Testis (tissue), 2 donors: ENCODE measurements at regions not wholly inside any gene's neighbourhood (a gene's known extent, or its start where the extent isn't known, plus 50 kb on each side); places are given as distances from the start of the nearest gene placed in this dataset.

Source experiments
- DNase-seq: peaks from one replicate; pipeline ENCODE4 v3.0.0-alpha.2; 2019
- H3K27ac ChIP-seq, 2 donors: fragments of 200-600 bp; sonication (generic); one replicate each; pipeline ENCODE4 v1.5.1; 2019
- H3K27me3 ChIP-seq: fragments of 200-600 bp; sonication (generic); one replicate; pipeline ENCODE4 v1.5.1; 2019
- H3K36me3 ChIP-seq: fragments of 200-600 bp; sonication (generic); one replicate; pipeline ENCODE4 v1.5.1; 2017; ENCODE audit warnings: low read depth; ENCODE audit errors: missing control alignments
- H3K4me1 ChIP-seq: fragments of 200-600 bp; sonication (generic); one replicate; pipeline ENCODE4 v1.5.1; 2019
- H3K4me3 ChIP-seq, 2 donors: fragments of 200-600 bp; sonication (generic); one replicate each; pipeline ENCODE4 v1.5.1; 2017 to 2019
- H3K9me3 ChIP-seq: fragments of 200-600 bp; sonication (generic); one replicate; pipeline ENCODE4 v1.5.1; 2017
- POLR2A ChIP-seq: fragments of 450-650 bp; IDR thresholded peaks from one replicate; pipeline ENCODE4 v1.6.1; 2017; ENCODE audit warnings: antibody characterized with exemption, mild to moderate bottlenecking, moderate library complexity
- WGBS, 2 donors: methylation state at CpG; one replicate each; pipeline ENCODE4 v1.1.5; 2018; 5-methylcytosine and 5-hydroxymethylcytosine counted together
- intact Hi-C: fragments of 100-400 bp; cut with DNase I; formaldehyde crosslinking; loops from one replicate; pipeline ENCODE4 v1.15.1; 2023; ENCODE audit warnings: low total_unique reads
- TF ChIP-seq, protein P1 (sequence below), 3 experiments: fragments of 450-650 bp in 2 of 3; fragments of 200-600 bp in 1 of 3; sonication (generic) in 1 of 3; IDR thresholded peaks; one replicate each; pipeline ENCODE4 v1.5.1; 2016 to 2019; ENCODE audit warnings: antibody characterized with exemption in 3 of 3, mild to moderate bottlenecking in 2 of 3, moderate library complexity in 1 of 3

DNA sequence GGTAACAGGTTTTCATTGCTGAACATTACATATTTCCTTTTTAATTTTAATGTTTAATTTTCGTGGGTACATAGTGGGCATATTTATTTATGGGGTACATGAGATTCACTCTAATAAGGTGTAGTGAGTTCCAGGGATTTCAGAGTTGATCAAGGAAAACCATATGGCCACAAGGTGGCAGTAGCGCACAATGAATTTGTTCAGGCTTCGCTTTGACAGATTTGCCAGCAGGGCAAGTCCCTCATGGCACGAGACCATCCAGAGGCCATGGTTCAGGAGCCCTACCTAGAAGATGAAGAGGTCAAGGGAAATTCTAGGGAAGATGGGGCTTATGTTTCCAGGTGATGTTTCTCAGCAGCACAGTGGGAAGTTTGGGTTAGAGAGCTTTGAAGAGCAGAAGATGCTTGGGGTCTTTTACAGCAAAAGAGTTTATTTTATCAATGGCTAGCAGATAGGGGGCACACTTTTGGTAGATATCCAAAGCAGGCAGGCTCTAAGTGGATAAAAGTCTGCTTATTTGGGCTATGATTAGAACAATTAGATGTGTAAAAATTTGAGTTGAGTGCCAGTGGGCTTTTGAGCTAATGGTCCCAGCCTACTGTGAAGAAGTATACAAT is 1004.4 kb downstream of the AACS start:
- Histone ChIP-seq H3K9me3 (no peaks in the 10 kb centered on the region), H3K36me3 (no peaks in the 10 kb centered on the region), H3K27ac (no peak overlapping the region), H3K4me1 (no peaks in the 10 kb centered on the region), H3K4me3 (no peak overlapping the region), H3K27me3 (no peaks in the 10 kb centered on the region)
- peak; percentile 86 for DNase-seq
- no peak for TF ChIP-seq POLR2A
- TF ChIP-seq, protein P1, sequence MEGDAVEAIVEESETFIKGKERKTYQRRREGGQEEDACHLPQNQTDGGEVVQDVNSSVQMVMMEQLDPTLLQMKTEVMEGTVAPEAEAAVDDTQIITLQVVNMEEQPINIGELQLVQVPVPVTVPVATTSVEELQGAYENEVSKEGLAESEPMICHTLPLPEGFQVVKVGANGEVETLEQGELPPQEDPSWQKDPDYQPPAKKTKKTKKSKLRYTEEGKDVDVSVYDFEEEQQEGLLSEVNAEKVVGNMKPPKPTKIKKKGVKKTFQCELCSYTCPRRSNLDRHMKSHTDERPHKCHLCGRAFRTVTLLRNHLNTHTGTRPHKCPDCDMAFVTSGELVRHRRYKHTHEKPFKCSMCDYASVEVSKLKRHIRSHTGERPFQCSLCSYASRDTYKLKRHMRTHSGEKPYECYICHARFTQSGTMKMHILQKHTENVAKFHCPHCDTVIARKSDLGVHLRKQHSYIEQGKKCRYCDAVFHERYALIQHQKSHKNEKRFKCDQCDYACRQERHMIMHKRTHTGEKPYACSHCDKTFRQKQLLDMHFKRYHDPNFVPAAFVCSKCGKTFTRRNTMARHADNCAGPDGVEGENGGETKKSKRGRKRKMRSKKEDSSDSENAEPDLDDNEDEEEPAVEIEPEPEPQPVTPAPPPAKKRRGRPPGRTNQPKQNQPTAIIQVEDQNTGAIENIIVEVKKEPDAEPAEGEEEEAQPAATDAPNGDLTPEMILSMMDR (IDR thresholded peaks at IDR 0.05), result peak; percentile 52 to 68 (median 57)
- intact Hi-C loops, result no loop called here
- WGBS, 2 donors, result 30 to 39% methylated on average over 4 of the region's 4 CpGs

DNA sequence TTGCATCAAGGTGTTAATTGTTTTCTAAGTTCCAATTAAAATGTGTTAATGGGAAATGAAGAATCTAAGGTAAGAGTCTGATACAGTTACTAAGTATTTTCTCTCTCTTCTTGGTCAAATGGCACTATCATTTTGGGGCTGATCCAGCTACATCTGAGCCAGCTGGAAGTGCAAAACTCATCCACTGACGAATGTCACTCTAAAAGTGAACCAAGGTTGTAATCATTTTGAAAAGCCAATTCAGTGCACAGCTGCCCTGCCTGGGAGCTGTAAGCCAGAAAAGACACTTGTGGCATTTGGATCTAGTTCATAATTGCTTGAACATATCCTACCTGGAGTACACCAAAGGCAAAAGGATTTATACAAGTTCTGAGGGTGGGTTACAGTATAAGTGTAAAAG is 1011.3 kb downstream of the AACS start:
- intact Hi-C loops, result no loop called here
- Histone ChIP-seq H3K4me3 (no peak overlapping the region), H3K9me3 (no peaks in the 10 kb centered on the region), H3K27me3 (no peaks in the 10 kb centered on the region), H3K4me1 (no peaks in the 10 kb centered on the region), H3K27ac (no peak overlapping the region), H3K36me3 (no peaks in the 10 kb centered on the region)
- 59 to 71% methylated on average over 1 of the region's 1 CpG for WGBS, 2 donors
- TF ChIP-seq, protein P1 (IDR thresholded peaks at IDR 0.05), result no peak
- no peak for TF ChIP-seq POLR2A
- DNase-seq, result no peak

DNA sequence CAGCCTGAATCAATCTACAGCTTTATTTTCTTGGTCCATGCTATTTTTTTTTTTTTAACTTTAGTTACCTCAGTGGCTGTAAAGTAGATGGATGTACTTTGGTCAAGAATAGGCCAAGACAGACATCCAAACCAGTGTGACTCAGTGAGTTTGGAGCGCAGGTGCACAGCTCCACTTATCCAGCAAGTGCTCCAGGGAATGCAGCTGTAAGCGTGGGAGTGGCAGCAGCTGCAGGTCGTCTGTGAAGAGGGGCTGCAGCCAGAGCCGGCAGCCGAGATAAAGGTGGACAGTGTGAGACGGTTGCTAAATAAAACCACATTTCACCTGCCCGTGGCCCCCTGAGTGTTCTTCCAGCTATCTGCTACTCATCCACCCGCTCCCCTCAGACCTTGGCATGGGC is 1018.7 kb downstream of the AACS start:
- Histone ChIP-seq H3K4me3 (no peak overlapping the region), H3K27ac (no peak overlapping the region), H3K4me1 (no peaks in the 10 kb centered on the region), H3K27me3 (no peaks in the 10 kb centered on the region), H3K36me3 (no peaks in the 10 kb centered on the region), H3K9me3 (no peaks in the 10 kb centered on the region)
- WGBS, 2 donors, result 64 to 69% methylated on average over 8 of the region's 8 CpGs
- TF ChIP-seq, protein P1 (IDR thresholded peaks at IDR 0.05), result no peak
- no peak for TF ChIP-seq POLR2A
- intact Hi-C loops, result no loop called here
- no peak for DNase-seq

DNA sequence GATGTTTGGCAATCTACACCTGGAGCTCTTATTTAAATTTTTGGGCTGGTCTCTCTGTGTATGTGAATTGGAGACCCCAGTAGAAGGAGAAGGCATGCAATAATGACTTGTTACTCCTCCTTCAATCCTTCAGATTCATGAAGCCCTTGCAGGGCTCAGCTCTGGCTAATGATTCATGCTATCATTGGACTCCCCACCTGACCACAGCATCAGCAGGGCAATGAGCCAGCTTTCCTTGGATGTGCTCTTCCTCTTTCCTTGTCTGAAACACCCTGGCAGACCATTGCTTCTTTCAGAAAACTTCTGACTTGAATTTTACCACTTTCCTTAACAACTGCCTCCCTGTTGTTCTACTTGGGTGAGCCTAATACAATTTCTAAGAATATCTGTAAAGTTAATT is 1019.2 kb downstream of the AACS start:
- no peaks in the 10 kb centered on the region for H3K4me1 ChIP-seq
- intact Hi-C loops, result no loop called here
- H3K4me3 ChIP-seq, result no peak overlapping the region
- H3K9me3 ChIP-seq, result no peaks in the 10 kb centered on the region
- H3K27me3 ChIP-seq, result no peaks in the 10 kb centered on the region
- no peak for DNase-seq
- no peak for TF ChIP-seq POLR2A
- TF ChIP-seq, protein P1 (IDR thresholded peaks at IDR 0.05), result no peak
- H3K27ac ChIP-seq, result no peak overlapping the region
- no peaks in the 10 kb centered on the region for H3K36me3 ChIP-seq

DNA sequence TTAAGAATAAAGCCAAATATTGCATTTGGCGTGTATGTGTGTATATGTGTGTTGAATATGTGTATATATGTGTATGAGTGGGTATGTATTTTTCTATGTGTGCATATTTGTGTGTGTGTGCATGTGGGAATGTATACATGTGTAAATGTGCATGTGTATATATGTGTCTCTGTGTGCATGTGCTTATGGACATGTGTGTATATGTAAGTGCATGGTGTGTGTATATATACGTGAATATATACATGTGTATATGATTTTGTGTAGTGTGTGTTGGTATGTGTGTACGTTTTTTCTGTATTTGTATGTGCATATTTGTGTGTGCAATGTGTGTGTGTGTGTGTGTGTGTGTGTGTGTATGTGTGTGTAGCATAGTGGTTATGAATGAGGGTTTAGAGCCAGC is 1021.0 kb downstream of the AACS start:
- no peak overlapping the region for H3K4me3 ChIP-seq
- intact Hi-C loops, result no loop called here
- no peak for DNase-seq
- TF ChIP-seq, protein P1 (IDR thresholded peaks at IDR 0.05), result no peak
- no peak for TF ChIP-seq POLR2A
- H3K27ac ChIP-seq, result no peak overlapping the region
- H3K9me3 ChIP-seq, result no peaks in the 10 kb centered on the region
- H3K27me3 ChIP-seq, result no peaks in the 10 kb centered on the region
- no peaks in the 10 kb centered on the region for H3K36me3 ChIP-seq
- WGBS, 2 donors, result 41 to 51% methylated on average over 3 of the region's 3 CpGs
- no peaks in the 10 kb centered on the region for H3K4me1 ChIP-seq
